PC-3 (cell line): ENCODE measurements at regions not wholly inside any gene's neighbourhood (a gene's known extent, or its start where the extent isn't known, plus 50 kb on each side); places are given as distances from the start of the nearest gene placed in this dataset.

ENCODE experiments used
- CTCF ChIP-seq: fragments of 300-600 bp; sonication (generic); conservative IDR thresholded peaks from 2 replicates; pipeline ENCODE4 v1.5.1; 2017; ENCODE audit warnings: antibody characterized with exemption, low read depth, mild to moderate bottlenecking, low read length
- EZH2 ChIP-seq: fragments of 300-600 bp; sonication (generic); IDR thresholded peaks from one replicate; pipeline ENCODE4 v1.6.1; 2017; ENCODE audit warnings: antibody characterized with exemption, mild to moderate bottlenecking, low read length; ENCODE audit not compliant: unreplicated experiment
- EZH2phosphoT487 ChIP-seq: fragments of 300-600 bp; sonication (generic); IDR thresholded peaks from 2 replicates; pipeline ENCODE4 v1.6.1; 2018; ENCODE audit warnings: mild to moderate bottlenecking, antibody characterized with exemption, low read length, borderline replicate concordance

GRCh38 chr6:113351173-113351834 is 505.8 kb upstream of the MARCKS start:
- TF ChIP-seq EZH2 (no peak), CTCF (no peak), EZH2phosphoT487 (no peak)
